ENCODE measurements at regions not wholly inside any gene's neighbourhood (a gene's known extent, or its start where the extent isn't known, plus 50 kb on each side); places are given as distances from the start of the nearest gene placed in this dataset.

DNA sequence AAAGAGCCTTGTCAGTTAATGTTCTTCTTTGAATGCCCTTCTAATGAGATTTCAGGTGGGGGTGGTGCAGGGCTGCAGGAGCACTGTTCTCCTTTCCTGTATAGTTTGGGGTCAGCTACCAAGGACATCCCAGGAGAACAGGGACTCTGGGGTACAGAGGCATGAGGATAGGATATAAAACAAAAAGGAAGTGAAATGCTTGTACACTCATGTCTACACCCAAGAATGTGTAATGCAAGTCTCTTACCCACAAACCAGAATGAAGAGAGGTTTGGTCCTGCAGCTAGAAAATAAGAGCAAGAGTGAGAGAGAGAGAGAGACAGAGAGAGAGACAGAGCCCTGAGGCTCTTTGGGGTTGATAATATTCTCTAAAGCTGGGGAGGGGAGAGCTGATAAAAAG, 151.8 kb upstream of the KCTD1 start:
- TF ChIP-seq, protein P1, sequence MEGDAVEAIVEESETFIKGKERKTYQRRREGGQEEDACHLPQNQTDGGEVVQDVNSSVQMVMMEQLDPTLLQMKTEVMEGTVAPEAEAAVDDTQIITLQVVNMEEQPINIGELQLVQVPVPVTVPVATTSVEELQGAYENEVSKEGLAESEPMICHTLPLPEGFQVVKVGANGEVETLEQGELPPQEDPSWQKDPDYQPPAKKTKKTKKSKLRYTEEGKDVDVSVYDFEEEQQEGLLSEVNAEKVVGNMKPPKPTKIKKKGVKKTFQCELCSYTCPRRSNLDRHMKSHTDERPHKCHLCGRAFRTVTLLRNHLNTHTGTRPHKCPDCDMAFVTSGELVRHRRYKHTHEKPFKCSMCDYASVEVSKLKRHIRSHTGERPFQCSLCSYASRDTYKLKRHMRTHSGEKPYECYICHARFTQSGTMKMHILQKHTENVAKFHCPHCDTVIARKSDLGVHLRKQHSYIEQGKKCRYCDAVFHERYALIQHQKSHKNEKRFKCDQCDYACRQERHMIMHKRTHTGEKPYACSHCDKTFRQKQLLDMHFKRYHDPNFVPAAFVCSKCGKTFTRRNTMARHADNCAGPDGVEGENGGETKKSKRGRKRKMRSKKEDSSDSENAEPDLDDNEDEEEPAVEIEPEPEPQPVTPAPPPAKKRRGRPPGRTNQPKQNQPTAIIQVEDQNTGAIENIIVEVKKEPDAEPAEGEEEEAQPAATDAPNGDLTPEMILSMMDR (IDR thresholded peaks at IDR 0.05; ENCODE audit: poor library complexity, severe bottlenecking), result no peak
- TF ChIP-seq SMC3 (conservative IDR thresholded peaks at IDR 0.05; ENCODE audit: poor library complexity) (no peak), REST (IDR thresholded peaks at IDR 0.05; ENCODE audit: borderline replicate concordance) (no peak), RAD21 (conservative IDR thresholded peaks at IDR 0.05) (no peak)

All from neural cell (in vitro differentiated cells).